ENCODE measurements at regions not wholly inside any gene's neighbourhood (a gene's known extent, or its start where the extent isn't known, plus 50 kb on each side); places are given as distances from the start of the nearest gene placed in this dataset.

DNA sequence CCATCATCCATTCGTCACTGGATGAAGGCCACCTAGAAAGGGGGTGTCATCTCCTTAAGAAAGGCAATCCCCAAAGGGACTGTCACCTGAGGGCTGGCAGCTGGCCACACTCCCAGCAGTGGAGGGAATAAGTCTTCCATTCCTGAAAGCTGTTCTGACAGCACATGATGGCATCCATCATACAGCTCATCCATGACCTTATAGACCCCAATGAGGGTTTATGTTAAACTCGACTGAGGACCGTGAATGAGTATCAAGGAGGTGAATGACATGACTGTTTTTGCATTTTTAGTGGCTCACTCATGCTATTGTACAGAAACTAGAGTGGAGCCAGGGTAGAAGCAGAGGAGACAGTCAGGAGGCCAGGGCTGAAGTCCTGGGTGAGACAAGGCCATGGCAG, 203.1 kb upstream of the CNR1 start:
- TF ChIP-seq, protein P1, sequence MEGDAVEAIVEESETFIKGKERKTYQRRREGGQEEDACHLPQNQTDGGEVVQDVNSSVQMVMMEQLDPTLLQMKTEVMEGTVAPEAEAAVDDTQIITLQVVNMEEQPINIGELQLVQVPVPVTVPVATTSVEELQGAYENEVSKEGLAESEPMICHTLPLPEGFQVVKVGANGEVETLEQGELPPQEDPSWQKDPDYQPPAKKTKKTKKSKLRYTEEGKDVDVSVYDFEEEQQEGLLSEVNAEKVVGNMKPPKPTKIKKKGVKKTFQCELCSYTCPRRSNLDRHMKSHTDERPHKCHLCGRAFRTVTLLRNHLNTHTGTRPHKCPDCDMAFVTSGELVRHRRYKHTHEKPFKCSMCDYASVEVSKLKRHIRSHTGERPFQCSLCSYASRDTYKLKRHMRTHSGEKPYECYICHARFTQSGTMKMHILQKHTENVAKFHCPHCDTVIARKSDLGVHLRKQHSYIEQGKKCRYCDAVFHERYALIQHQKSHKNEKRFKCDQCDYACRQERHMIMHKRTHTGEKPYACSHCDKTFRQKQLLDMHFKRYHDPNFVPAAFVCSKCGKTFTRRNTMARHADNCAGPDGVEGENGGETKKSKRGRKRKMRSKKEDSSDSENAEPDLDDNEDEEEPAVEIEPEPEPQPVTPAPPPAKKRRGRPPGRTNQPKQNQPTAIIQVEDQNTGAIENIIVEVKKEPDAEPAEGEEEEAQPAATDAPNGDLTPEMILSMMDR (IDR thresholded peaks at IDR 0.05): no peak
- no peak for TF ChIP-seq POLR2AphosphoS5 (IDR thresholded peaks at IDR 0.05; ENCODE audit: low read depth, low read length)
- TF ChIP-seq, protein P2, sequence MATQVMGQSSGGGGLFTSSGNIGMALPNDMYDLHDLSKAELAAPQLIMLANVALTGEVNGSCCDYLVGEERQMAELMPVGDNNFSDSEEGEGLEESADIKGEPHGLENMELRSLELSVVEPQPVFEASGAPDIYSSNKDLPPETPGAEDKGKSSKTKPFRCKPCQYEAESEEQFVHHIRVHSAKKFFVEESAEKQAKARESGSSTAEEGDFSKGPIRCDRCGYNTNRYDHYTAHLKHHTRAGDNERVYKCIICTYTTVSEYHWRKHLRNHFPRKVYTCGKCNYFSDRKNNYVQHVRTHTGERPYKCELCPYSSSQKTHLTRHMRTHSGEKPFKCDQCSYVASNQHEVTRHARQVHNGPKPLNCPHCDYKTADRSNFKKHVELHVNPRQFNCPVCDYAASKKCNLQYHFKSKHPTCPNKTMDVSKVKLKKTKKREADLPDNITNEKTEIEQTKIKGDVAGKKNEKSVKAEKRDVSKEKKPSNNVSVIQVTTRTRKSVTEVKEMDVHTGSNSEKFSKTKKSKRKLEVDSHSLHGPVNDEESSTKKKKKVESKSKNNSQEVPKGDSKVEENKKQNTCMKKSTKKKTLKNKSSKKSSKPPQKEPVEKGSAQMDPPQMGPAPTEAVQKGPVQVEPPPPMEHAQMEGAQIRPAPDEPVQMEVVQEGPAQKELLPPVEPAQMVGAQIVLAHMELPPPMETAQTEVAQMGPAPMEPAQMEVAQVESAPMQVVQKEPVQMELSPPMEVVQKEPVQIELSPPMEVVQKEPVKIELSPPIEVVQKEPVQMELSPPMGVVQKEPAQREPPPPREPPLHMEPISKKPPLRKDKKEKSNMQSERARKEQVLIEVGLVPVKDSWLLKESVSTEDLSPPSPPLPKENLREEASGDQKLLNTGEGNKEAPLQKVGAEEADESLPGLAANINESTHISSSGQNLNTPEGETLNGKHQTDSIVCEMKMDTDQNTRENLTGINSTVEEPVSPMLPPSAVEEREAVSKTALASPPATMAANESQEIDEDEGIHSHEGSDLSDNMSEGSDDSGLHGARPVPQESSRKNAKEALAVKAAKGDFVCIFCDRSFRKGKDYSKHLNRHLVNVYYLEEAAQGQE (IDR thresholded peaks at IDR 0.05; ENCODE audit: insufficient read depth in 1 of 2, low read depth in 2 of 2, low read length in 1 of 2): no peak
